Fibroblast of skin of back (primary cell): ENCODE measurements at regions not wholly inside any gene's neighbourhood (a gene's known extent, or its start where the extent isn't known, plus 50 kb on each side); places are given as distances from the start of the nearest gene placed in this dataset.
A peak's percentile ranks its signal among the peaks of the same experiment; 100 is the strongest.

Experiments
- DNase-seq: peaks from one replicate; pipeline ENCODE4 v3.0.0-alpha.2; 2013

DNA sequence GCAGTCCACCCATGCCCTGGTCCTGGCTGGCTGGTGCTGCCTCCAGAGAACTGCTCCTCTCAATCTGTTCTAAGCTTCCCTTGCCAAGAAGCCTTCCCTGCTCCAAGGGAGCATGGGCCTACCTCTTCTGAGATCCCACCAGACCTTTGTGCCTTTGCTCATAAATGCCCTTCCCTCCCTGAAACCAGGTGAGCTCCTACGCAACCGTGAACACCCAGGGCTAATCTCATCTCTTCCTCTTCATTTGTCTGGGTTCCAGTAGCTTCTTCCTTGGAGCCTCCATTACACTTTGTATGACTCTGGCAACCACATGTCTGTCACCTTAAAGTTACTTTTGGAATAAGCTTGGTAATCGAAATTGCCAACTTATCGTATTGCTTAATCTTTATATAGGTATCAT lies 270.6 kb downstream of the PBX3 start:
- no peak for DNase-seq

DNA sequence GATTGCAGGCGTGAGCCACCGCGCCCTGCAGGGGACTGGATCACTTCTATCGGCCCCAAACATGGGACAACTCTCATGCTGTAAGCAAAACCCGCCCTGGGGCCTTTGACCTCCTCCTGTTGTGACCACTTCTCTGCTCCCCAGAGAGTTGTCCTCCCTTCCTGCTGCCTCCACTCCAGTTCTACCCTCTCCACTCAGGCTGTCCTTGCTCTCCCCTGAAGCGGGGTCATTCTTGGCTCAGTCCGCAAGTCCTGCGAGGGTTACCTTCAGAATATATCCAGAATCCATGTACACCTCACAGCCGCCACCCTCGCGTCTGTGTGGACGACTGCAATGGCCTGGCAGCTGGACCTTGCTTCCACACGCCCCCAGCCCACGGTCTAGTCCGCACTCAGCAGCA lies 273.7 kb downstream of the PBX3 start:
- no peak for DNase-seq

DNA sequence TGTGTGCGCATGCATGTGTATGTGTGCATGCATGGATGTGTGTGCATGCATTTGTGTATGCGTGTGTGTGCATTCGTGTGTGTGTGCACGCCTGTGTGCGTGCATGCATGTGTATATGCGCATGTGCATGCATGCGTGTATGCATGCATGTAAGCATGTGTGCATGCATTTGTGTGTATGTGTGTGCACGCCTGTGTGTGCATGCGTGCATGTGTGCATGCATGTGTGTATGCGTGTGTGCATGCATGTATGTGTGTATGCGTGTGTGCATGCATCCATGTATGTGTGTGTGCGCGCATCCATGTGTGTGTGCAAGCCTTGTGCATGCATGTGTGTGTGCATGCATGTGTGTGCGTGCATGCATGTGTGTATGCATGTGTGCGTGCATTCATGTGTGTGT lies 276.8 kb downstream of the PBX3 start:
- no peak for DNase-seq

DNA sequence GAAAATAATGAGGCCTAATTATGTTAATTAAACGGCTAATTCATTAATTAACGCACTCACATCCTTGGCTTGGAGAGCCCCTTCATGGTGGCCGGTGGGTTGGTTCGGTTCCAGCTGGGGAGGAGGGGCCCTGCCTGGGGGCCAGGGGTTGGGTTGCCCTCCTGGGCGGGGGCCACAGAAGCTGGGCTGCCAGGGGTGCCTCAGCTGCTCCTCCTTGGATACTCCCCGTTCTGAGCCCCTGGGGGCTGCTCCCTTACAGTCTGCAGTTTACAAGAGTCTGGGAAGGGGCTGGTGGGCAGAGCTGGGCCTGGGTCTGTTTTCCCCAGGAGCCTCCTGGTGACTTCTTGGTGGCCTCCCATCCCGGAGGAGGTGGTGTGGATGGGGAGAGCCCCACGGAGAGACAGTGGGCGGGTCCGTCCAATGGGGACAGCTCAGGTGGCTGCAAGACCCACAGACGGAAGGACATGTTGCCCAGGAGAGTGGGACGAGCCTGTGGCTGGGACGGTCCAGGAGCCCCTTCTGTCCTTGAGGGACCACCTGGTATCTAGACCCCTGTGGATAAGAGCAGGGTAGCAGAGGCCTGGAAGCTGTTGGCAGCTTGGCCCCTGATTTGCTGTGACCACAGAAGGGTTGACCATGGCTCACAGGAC lies 277.5 kb downstream of the PBX3 start:
- no peak for DNase-seq

DNA sequence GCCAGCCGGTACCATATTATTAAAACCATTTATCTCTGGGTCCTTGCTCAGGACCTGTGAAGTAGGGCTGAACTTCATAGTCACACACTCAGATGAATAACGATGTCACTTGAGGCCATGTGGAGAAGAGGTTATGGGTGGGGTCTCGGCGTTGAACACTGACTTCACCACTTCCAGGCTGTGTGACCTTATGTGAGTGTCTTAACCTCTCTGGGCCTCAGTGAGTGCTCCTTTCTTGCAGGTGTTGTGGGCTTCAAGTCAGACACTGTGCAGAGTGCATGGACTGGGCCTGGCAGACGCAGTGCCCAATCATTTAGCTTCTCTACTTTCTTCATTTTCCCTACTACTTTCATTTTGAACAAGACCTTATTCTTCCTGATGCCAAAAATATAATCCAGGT lies 278.8 kb downstream of the PBX3 start:
- no peak for DNase-seq

DNA sequence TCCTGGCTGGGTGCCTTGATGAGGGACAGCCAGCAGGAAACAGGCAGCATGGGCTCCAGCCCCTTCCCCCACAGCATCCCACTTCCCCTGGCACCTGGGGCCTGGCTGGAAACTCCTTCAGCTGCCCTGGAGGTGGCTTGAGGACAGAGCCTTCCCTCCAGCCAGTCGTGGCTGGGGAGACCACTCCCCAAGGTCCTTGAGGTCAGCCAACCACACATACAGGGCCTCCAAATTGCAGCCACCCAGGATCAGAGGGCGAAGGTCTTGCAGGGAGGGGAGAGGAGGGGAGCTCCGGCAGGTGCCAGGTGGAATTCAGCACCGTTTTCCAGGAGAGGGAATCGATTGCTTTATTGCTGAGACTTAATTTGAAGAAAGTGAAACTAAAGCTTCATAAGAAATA lies 280.4 kb downstream of the PBX3 start:
- no peak for DNase-seq

DNA sequence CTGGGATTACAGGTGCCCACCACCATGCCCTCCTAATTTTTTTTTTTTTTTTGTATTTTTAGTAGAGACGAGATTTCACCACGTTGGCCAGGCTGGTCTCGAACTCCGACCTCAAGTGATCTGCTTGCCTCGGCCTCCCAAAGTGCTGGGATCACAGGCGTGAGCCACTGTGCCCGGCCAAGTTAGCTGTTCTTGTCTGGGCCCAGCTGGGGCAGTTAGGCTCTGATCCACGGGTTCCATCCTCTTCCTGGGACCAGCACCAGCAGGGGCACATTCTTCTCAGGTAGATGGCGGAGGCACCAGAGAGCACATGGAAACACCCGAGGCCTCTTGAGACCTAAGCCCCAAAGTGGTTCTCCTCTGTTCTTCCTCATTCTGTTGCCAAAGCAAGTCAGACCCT lies 281.6 kb downstream of the PBX3 start:
- DNase-seq = no peak

DNA sequence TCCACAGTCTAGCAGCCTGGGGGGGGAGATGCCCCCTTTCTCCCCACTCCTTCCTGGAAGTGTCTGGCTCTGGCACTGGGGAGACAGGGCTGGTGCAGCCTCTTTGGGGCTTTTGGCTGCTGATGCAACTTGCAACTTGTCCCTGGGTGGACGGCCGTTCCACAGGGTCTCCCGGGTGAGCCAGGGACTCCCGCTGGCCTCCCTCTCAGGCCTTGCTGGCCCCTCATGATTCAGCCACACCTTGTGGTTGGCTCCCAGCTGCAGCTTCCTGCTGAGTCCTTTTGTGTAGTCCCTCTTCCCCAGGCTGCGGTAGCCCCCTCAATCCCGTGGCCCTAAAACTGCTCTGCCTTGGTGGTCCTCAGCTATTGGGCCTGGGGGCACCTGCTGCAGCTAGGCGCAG lies 283.5 kb downstream of the PBX3 start:
- no peak for DNase-seq

DNA sequence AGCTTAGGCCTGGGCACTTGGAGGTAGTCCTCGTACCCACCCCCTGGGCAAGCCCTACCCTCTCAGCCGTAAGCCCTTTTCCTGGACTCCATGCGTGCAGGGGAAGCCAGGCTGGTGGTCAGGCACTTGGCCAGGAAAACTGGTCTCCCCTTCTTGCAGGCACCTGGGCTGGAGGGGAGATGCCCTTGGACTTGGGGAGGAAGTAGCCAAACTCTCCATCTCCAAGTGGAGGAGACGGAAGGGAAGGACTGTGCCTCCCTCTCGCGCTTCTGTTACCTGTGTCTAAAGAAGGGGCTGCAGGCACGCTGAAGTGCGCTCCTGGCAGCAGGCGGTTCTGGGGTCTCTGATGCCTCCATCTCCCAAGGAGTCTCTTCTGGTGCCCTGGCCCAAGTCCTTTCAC lies 283.9 kb downstream of the PBX3 start:
- DNase-seq = no peak

DNA sequence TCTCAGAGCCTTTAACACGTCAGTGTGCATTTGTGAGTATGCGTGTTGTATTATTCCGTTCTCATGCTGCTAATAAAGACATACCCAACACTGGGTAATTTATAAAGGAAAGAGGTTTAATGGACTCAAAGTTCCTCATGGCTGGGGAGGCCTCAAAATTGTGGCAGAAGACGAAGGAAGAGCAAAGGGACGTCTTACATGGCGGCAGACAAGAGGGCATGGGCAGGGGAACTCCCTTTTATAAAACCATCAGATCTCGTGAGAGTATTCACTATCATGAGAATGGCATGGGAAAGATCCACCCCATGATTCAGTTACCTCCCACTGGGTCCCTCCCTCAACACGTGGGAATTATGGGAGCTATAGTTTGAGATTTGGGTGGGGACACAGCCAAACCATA lies 285.0 kb downstream of the PBX3 start:
- DNase-seq = no peak

DNA sequence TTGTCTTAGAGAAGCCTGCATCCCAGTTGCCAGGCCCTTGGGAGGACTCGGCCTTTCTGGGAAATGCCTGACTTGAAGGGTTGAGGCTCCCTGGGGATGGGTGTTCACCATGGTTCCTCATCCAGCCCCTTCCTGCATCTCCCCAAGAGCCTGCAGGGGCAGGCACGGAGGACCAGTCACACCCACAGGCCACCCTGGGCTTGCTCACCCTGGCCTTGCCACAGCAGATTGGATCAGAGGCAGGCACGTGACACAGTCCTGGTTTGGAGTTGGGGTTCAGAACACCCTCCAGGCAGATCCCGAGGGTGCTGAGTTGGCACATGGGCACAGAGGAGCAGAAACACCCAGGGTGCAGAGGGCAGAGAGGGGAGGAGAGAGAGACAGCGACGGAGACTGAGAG lies 286.1 kb downstream of the PBX3 start:
- no peak for DNase-seq

DNA sequence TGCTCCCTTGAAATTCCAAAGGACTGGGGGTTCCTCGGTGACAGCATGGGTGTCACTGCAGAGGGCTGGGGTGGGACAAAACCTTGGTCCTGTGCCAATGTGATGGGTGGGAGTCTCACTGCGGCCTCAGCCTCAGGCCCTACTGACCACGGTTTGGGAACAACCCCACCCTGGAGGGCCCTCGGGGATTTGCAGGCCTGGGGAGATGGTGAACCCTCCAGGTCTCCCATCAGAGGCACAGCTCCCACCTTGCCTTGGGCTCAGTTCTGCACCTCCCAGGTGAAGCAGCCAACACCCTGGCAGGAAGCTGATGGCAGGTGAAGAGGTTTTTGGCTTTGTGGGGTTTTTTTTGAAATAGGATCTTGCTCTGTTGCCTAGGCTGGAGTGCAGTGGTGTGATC lies 286.8 kb downstream of the PBX3 start:
- no peak for DNase-seq

DNA sequence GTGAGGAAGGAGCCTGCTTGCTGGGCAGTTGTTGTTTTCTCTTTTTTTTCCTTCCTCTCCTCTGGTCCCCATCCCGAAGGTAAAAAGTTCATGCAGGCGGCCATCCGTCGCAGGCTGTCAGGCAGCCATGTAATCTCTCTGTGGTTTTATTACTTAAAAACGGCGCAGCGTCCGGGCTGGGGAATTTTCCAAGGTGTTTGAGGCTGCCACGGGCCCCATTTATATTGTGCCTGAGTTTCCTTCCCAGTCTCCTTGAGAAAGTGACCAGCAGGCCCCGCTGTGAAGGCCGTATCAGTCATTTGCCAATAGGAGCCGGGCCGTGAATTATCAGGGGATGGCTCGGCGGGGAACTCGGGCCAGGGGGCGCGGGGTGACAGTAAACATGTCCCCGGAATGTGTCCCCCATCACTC lies 289.7 kb downstream of the PBX3 start:
- DNase-seq = no peak

DNA sequence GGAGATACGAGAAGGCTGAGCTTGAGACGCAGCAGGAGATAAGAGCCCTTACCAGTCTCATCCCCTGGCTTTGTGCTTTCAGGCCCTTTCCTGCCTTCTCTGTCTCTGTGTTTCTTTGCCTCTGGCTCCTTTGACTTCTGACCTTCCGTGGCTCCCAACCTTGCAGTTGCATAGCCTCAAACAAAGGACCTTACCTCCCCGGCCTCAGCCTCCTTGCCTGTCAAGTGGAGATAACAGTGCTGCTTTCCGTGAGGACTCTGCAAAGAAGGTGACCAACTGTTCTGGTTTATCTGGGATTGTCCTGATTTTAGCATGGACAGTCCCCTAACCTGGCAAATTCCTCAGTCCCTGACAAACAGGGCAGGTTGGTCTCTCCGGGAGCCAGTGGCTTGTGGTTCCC lies 287.8 kb upstream of the MVB12B start:
- DNase-seq = no peak

DNA sequence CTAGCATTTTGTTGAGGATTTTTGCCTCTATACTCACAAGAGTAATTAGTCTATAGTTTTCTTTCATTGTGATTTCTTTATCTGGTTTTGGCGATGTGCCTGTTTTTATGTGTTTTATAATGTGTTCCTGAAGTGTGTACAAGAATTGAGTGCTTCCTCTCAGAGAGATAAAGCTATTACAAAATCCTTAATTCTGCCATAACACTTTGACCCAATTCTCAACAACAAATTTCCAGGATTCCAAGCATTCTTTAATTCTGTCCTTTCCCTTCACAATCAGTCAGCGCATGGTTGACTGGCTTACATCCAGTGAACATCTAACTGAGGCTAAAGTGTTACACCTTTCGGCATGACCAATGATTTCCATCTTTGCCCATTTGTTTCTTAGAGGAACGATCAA lies 282.9 kb upstream of the MVB12B start:
- no peak for DNase-seq

DNA sequence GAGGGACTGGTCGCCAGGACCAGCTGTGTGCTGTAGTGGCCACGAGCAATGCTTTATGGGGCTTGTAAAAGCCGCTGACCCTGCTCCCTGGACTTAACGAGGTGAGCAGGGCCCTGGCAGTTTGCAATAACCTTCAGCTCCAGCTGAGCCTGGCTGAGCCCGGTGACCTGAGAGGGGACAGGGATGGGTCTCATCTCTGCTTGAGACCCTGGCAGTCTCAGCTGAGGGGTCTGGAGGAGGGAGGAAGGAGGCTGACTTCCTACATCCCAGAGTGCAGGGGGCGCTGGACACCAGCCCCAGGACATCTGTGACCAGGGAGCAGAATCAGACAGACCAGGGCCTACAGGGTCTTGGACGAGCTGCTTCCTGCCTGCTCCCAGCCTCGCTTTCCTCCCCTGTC lies 277.5 kb upstream of the MVB12B start:
- no peak for DNase-seq

DNA sequence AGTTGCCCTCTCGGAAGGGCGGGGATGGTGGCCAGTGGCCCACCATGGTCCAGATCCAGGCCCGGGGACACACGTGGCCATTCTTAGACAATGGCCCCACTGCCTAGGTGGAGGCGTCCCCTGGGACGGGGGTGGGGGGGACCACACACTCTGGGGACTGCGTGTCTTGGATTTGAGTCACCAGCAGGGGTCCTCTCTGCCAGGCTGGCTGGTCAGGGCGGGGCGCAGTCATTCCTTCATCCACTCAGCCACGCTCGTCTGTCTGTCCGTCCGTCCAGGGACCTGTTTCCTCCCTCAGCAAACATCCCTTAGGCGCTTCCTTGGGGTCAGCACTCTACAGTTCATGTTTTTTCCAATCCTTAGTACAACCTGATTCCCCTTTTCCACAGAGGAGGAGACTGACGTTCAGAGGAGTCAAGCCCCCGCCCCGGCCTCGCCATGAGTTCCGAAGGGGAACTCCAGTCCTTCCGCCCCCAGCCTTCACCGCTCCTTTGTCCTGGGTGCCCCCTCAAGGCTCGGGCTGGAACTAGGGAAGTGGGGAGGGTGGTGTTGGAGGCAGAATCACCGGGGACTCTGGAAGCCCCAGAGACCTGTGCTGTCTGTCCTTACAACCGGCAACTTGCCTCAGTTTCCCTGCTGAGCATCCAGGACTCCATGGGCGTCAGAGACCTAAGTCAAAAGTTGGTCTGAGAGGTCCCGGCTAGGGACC lies 276.6 kb upstream of the MVB12B start:
- DNase-seq = no peak

DNA sequence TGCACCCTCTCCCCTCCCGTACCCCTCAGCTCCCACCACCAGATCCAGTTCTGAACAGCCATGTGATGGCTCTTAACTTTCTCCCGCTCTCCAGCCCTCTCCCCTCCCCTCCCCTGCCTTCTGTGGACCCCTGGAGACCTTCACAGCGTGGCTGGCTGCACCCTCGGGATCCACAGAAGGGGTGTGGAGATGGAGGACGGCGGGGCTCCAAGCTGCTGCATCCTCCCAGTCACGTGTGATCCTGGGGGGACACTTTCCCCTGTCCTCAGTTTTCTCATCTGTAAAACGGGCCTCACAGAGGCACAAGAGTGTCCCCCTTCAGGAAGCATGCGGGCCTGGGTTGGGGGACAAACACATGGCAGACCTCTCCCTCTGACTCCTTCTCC lies 276.0 kb upstream of the MVB12B start:
- no peak for DNase-seq

DNA sequence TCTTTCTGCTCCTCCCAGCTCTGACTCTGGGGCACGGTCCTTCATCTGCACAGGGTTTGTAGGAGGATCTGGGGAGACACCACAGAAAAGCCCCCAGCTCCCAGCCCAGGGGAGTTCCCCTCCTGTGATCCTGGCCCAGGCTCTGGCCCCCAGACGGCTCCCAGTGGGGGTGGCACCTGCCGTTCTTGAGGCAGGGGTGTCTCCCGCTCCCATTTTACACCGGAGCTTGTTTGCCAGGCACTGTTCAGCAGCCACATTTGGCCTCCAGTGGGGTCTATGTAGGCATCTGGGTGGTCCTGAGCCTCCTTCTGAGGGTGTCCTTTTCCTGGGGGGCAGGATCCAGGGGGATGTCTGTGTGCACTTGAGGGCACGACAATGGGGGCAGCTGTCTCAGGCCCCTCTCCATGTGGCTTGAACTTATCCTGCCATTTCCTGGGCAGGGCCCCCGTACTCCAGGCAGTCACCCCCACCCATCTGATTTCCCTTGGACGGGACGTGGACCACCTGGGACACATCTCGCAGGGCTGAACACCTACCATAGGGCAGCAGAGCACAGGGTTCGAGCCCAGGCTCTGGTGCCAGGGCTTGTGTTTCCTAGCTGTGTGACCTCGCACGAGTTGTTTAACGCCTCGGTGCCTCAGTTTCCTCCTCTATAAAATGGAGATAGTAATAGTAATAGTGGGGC lies 275.0 kb upstream of the MVB12B start:
- DNase-seq = no peak

DNA sequence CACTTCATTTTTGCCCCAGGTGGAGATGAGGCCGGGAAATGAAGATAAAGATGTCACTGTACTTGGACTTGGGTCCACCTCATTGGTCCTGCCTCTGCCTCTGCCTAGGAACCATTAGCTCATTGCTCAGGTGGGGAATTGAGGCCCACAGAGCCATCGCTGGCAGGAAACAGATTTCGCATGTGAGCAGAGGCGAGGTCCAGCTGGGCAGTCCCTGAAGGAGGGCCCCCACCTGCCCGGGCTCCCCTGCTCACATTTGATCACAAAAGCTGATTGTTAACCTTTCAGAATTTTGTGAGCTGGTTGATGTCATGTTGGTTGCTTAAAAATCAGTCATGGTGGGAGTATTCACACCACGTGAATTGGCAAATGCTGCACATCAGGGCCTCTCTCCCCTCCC lies 273.8 kb upstream of the MVB12B start:
- no peak for DNase-seq

DNA sequence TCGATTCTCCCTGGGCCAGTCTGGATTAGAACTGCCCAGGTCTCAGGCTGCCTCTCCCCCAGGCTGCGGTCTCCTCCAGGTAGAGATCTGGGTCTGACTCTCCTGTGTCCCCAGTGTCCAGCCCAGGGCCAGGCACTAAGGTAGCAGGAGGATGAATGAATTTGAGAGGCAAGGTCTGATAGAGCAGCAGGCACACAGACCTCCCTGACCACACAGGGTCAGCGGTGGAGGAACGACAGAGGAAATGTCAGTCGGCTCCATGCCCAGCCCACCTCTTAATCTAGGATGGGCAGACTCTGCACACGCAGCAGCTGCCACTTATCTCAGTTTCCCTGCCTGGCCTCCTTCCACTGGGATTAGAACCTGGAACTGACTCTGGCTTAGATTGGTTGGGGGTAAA lies 272.7 kb upstream of the MVB12B start:
- DNase-seq = no peak

DNA sequence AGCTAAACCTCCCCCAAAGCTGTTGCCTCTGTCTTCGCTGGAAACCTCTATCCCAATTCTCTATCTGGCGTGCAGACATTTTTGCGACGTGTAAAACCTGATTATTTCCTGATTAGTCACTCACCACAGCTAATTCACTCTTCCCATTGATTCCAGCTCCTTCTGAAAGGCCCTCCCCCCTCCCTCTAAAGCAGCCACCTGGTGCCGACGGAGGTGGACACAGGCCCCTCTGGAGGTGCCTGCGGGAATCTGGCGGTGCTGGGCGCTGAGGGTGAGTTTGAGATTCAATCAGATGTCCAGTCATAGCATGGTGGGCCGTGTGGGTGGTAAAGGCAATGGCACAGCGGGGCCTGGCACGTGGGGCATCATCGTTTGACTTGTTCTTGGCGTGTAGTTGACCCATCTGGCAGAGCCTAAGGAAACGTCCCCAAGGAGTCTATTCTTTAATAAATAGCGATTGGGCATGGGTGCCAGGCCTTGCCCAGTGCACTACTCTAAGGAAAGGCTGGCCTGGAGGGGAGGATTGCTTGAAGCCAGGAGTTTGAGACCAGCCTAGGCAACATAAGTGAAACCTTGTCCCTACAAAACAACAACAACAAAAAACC lies 271.1 kb upstream of the MVB12B start:
- DNase-seq = peak; percentile 35

DNA sequence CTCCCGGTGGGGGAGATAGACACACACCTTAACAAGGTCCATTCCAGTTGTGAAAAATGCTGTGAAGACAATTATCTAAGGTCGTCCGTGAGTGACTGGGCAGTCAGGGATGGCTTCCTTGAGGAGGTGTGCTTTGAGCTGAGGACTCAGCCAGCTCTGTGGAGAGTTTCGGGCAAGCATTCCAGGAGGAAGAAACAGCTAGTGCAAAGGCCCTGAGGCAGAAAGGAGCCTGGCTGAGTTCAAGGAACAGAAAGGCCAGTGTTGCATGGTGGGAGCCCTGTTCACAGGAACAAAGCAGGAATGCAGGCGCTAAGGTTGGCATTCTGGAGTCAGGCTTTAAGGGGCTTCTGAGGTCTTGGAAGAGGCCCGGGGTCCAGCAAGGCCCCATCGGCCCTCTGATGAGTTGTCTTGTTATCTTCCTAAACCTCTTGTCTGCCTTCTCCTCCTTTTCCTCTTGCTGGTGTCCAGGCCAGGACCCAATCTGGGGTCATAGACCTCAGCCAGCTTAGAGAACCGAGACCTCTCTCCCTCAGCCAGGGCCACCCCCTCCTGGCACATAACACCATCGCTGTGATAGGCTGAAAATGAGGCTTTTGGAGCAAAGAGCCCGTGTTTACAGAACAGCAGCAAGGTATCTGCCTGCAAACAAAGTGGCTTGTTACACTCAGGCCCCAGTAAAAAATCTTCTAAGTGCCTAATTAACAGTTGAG lies 270.2 kb upstream of the MVB12B start:
- no peak for DNase-seq
